GM12873 (cell line): ENCODE measurements at regions not wholly inside any gene's neighbourhood (a gene's known extent, or its start where the extent isn't known, plus 50 kb on each side); places are given as distances from the start of the nearest gene placed in this dataset.

Experiments used
- TF ChIP-seq, protein P1 (sequence below): IDR thresholded peaks from 2 replicates; pipeline ENCODE4 v1.5.1; 2012; ENCODE audit warnings: low read depth, mild to moderate bottlenecking, moderate library complexity, low read length, control low read depth; ENCODE audit not compliant: insufficient read depth; ENCODE audit errors: missing control alignments

- TF ChIP-seq, protein P1, sequence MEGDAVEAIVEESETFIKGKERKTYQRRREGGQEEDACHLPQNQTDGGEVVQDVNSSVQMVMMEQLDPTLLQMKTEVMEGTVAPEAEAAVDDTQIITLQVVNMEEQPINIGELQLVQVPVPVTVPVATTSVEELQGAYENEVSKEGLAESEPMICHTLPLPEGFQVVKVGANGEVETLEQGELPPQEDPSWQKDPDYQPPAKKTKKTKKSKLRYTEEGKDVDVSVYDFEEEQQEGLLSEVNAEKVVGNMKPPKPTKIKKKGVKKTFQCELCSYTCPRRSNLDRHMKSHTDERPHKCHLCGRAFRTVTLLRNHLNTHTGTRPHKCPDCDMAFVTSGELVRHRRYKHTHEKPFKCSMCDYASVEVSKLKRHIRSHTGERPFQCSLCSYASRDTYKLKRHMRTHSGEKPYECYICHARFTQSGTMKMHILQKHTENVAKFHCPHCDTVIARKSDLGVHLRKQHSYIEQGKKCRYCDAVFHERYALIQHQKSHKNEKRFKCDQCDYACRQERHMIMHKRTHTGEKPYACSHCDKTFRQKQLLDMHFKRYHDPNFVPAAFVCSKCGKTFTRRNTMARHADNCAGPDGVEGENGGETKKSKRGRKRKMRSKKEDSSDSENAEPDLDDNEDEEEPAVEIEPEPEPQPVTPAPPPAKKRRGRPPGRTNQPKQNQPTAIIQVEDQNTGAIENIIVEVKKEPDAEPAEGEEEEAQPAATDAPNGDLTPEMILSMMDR: no peak
These were observed 226.6 kb upstream of the ZRANB2 start for GRCh38 chr1:71307451-71307850.

- TF ChIP-seq, protein P1: no peak
These were observed 223.3 kb upstream of the ZRANB2 start for GRCh38 chr1:71304125-71304524.

- TF ChIP-seq, protein P1: no peak
These were observed 222.8 kb upstream of the ZRANB2 start for GRCh38 chr1:71303617-71304041.

DNA sequence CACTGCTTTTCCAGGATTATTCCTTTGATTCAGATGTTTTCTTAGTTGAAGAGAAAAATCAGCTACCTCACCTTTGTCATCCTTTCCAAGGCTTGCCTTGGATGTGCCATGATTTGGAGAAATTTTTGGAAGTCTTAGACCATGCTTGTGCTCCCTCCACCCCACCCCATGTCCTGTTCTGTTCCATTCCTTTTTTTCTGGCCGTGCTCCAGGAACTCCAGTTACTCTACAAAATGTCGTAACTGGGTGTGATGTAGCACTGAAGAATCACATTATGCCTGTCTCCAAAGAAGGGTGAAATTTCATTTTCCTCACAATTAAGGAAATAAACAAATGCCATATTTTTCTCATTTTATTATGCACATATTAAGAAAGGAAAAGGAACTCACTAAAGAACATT lies 217.8 kb upstream of the ZRANB2 start:
- TF ChIP-seq, protein P1: no peak

- TF ChIP-seq, protein P1: no peak
These were observed 215.8 kb upstream of the ZRANB2 start for GRCh38 chr1:71296551-71297134.

GRCh38 chr1:71295350-71295749 lies 214.5 kb upstream of the ZRANB2 start:
- TF ChIP-seq, protein P1: no peak

DNA sequence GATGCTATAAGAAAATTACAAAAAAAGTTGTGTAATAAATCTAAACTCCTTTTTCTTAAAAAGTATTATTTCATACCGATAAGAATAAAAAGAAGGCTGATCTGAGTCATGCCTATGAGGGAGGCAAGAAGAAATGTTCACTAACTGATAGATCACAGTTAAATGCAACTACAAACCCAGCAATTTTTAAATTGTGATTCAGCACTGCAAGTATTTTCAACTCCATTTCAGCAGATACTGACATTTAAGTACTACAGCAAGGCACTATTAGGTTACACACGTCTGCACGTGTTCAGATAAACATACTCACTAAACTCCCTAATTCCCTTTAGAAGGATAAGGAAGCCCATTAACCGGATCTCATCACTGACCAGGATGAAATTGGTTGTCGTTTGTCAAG lies 213.3 kb upstream of the ZRANB2 start:
- TF ChIP-seq, protein P1: no peak
